ENCODE measurements at regions not wholly inside any gene's neighbourhood (a gene's known extent, or its start where the extent isn't known, plus 50 kb on each side); places are given as distances from the start of the nearest gene placed in this dataset.
"Not testable (repeated sequence)": the region's sequence is repeated elsewhere in the genome, so short reads cannot be mapped to it uniquely, and the experiment has no call there.

DNA sequence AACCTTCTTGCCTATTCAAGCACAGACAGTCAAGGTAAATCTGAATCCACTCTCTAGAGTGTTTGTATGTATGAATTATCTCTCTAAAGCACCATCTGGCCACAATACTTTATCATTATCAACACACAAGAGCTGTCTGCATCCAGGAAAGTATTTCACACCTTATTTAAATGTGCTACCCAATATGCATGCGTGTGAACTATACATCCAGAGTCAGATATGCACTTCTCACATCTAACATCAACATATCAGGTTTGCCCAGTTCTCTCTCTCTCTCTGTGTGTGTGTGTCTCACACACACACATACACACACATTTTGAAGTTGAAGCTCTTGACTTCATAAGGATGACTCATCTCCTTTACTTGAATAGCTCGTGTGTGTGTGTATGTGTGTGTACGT, 697.5 kb upstream of the PCDH20 start:
- no peak overlapping the region for H3K9ac ChIP-seq (ENCODE audit: low read length)
- H3K9me2 ChIP-seq (replicated peaks; ENCODE audit: insufficient read depth, low read length) = no peaks in the 10 kb centered on the region
- H3K27ac ChIP-seq (ENCODE audit: low read length) = no peak overlapping the region
- H3K4me1 ChIP-seq (ENCODE audit: low read length) = no peaks in the 10 kb centered on the region
- no peak overlapping the region for H3K4me2 ChIP-seq (ENCODE audit: low read depth, low read length)
- H3K36me3 ChIP-seq (replicated peaks; ENCODE audit: insufficient read depth, low read length) = no peaks in the 10 kb centered on the region
- no peak overlapping the region for H2AFZ ChIP-seq (ENCODE audit: low read length)
- TF ChIP-seq EZH2 (optimal IDR thresholded peaks at IDR 0.05; ENCODE audit: low read depth, low read length) = no peak
- TF ChIP-seq CTCF (IDR thresholded peaks at IDR 0.05; ENCODE audit: low read length) = no peak
- no peak for TF ChIP-seq EZH2phosphoT487 (IDR thresholded peaks at IDR 0.05; ENCODE audit: low read length)
- H4K20me1 ChIP-seq (ENCODE audit: insufficient read depth, low read length) = no peaks in the 10 kb centered on the region
- no peaks in the 10 kb centered on the region for H3K9me3 ChIP-seq (replicated peaks; ENCODE audit: insufficient read depth, low read length)
- DNase-seq = no peak
- H3K27me3 ChIP-seq (replicated peaks; ENCODE audit: insufficient read depth, low read length) = no peaks in the 10 kb centered on the region
- no peaks in the 10 kb centered on the region for H3K79me2 ChIP-seq (ENCODE audit: low read length)
- H3F3A ChIP-seq (ENCODE audit: insufficient read depth, low read length) = no peaks in the 10 kb centered on the region
- no peak overlapping the region for H3K4me3 ChIP-seq (ENCODE audit: low read length)

- H3K79me2 ChIP-seq (ENCODE audit: low read length) = no peaks in the 10 kb centered on the region
- no peaks in the 10 kb centered on the region for H3K4me1 ChIP-seq (ENCODE audit: low read length)
- no peak overlapping the region for H3K27ac ChIP-seq (ENCODE audit: low read length)
- DNase-seq = no peak
- no peak overlapping the region for H3K4me3 ChIP-seq (ENCODE audit: low read length)
- H3K9me3 ChIP-seq (replicated peaks; ENCODE audit: insufficient read depth, low read length) = no peaks in the 10 kb centered on the region
- no peaks in the 10 kb centered on the region for H3K36me3 ChIP-seq (replicated peaks; ENCODE audit: insufficient read depth, low read length)
- H3K27me3 ChIP-seq (replicated peaks; ENCODE audit: insufficient read depth, low read length) = no peaks in the 10 kb centered on the region
- no peak overlapping the region for H3K4me2 ChIP-seq (ENCODE audit: low read depth, low read length)
- H3F3A ChIP-seq (ENCODE audit: insufficient read depth, low read length) = no peaks in the 10 kb centered on the region
- no peak overlapping the region for H3K9ac ChIP-seq (ENCODE audit: low read length)
- no peaks in the 10 kb centered on the region for H4K20me1 ChIP-seq (ENCODE audit: insufficient read depth, low read length)
- TF ChIP-seq EZH2phosphoT487 (IDR thresholded peaks at IDR 0.05; ENCODE audit: low read length) = no peak
- TF ChIP-seq EZH2 (optimal IDR thresholded peaks at IDR 0.05; ENCODE audit: low read depth, low read length) = no peak
- TF ChIP-seq CTCF (IDR thresholded peaks at IDR 0.05; ENCODE audit: low read length) = no peak
- H2AFZ ChIP-seq (ENCODE audit: low read length) = no peak overlapping the region
- no peaks in the 10 kb centered on the region for H3K9me2 ChIP-seq (replicated peaks; ENCODE audit: insufficient read depth, low read length)
These were observed 694.4 kb upstream of the PCDH20 start for GRCh38 chr13:62110079-62110478.

- not testable (repeated sequence) for H3K9ac ChIP-seq (ENCODE audit: low read length); DNase-seq; H3K4me3 ChIP-seq (ENCODE audit: low read length); H3K9me3 ChIP-seq (replicated peaks; ENCODE audit: insufficient read depth, low read length); H3K9me2 ChIP-seq (replicated peaks; ENCODE audit: insufficient read depth, low read length); H4K20me1 ChIP-seq (ENCODE audit: insufficient read depth, low read length); H3F3A ChIP-seq (ENCODE audit: insufficient read depth, low read length); H3K4me1 ChIP-seq (ENCODE audit: low read length); H3K36me3 ChIP-seq (replicated peaks; ENCODE audit: insufficient read depth, low read length); H2AFZ ChIP-seq (ENCODE audit: low read length); H3K27me3 ChIP-seq (replicated peaks; ENCODE audit: insufficient read depth, low read length); H3K27ac ChIP-seq (ENCODE audit: low read length); H3K79me2 ChIP-seq (ENCODE audit: low read length); H3K4me2 ChIP-seq (ENCODE audit: low read depth, low read length)
These were observed 688.5 kb upstream of the PCDH20 start for GRCh38 chr13:62104136-62104535.

DNA sequence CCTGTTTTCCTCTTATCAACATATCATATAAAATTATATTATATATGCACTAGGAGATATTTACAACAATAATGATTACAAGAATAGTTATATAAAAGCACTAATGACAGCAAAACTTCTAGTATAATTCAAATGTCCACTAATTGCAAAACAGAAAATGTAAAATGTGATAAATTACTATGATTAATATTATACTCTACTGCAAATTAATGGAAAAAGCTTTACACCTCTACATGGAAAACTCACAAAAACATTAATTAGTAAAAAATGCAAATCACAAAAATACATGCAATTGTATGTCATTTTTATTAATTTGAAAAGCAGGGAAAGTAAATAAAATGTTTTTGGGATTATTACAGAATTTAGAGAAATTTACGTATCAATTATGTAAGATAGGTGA, 681.0 kb upstream of the PCDH20 start:
- H3K36me3 ChIP-seq (replicated peaks; ENCODE audit: insufficient read depth, low read length) = no peaks in the 10 kb centered on the region
- H3K4me2 ChIP-seq (ENCODE audit: low read depth, low read length) = no peak overlapping the region
- H3K27me3 ChIP-seq (replicated peaks; ENCODE audit: insufficient read depth, low read length) = no peaks in the 10 kb centered on the region
- no peaks in the 10 kb centered on the region for H3K79me2 ChIP-seq (ENCODE audit: low read length)
- no peaks in the 10 kb centered on the region for H3K9me2 ChIP-seq (replicated peaks; ENCODE audit: insufficient read depth, low read length)
- H3K4me1 ChIP-seq (ENCODE audit: low read length) = no peaks in the 10 kb centered on the region
- H3F3A ChIP-seq (ENCODE audit: insufficient read depth, low read length) = no peaks in the 10 kb centered on the region
- TF ChIP-seq EZH2 (optimal IDR thresholded peaks at IDR 0.05; ENCODE audit: low read depth, low read length) (no peak), CTCF (IDR thresholded peaks at IDR 0.05; ENCODE audit: low read length) (no peak), EZH2phosphoT487 (IDR thresholded peaks at IDR 0.05; ENCODE audit: low read length) (no peak)
- no peaks in the 10 kb centered on the region for H3K9me3 ChIP-seq (replicated peaks; ENCODE audit: insufficient read depth, low read length)
- no peak overlapping the region for H3K27ac ChIP-seq (ENCODE audit: low read length)
- H3K9ac ChIP-seq (ENCODE audit: low read length) = no peak overlapping the region
- no peaks in the 10 kb centered on the region for H4K20me1 ChIP-seq (ENCODE audit: insufficient read depth, low read length)
- H2AFZ ChIP-seq (ENCODE audit: low read length) = no peak overlapping the region
- DNase-seq = no peak
- H3K4me3 ChIP-seq (ENCODE audit: low read length) = no peak overlapping the region

All from MM.1S (cell line).